ENCODE measurements at regions not wholly inside any gene's neighbourhood (a gene's known extent, or its start where the extent isn't known, plus 50 kb on each side); places are given as distances from the start of the nearest gene placed in this dataset.

DNA sequence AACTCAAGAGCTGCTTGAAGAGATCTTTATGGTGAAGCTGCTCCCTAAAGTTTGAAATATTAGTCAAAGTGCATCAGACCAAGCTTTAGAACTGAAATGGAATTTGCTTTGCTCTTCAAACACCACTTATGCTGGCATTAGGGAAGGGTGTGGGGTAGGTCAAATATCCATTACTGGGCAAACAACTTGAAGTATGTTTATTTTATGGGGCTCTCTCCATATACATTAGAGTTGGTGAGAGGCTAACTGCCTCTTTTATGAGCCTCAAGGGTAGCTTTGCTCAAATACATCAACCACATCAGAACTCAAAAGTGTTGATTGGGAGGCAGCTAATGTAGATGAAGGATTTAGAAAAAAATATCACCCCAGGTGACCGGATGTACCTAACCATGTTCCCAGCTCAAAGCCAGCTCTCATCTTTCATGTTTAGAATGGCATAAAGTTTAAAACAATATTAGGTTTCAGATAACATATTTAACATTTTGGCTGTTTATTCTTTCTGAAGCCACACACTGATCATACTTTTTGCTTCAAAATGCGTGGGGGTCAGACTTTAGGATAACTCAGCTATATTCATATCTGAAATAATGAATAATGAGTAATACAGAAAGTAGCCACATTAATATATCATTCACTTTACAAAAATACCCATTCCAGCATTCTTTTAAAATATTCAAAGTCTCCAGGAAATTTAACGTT, 318.6 kb downstream of the PTEN start:
- TF ChIP-seq, protein P1, sequence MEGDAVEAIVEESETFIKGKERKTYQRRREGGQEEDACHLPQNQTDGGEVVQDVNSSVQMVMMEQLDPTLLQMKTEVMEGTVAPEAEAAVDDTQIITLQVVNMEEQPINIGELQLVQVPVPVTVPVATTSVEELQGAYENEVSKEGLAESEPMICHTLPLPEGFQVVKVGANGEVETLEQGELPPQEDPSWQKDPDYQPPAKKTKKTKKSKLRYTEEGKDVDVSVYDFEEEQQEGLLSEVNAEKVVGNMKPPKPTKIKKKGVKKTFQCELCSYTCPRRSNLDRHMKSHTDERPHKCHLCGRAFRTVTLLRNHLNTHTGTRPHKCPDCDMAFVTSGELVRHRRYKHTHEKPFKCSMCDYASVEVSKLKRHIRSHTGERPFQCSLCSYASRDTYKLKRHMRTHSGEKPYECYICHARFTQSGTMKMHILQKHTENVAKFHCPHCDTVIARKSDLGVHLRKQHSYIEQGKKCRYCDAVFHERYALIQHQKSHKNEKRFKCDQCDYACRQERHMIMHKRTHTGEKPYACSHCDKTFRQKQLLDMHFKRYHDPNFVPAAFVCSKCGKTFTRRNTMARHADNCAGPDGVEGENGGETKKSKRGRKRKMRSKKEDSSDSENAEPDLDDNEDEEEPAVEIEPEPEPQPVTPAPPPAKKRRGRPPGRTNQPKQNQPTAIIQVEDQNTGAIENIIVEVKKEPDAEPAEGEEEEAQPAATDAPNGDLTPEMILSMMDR (IDR thresholded peaks at IDR 0.05; ENCODE audit: insufficient read depth, low read length, poor library complexity, severe bottlenecking): no peak
- no peak for TF ChIP-seq EZH2phosphoT487 (conservative IDR thresholded peaks at IDR 0.05; ENCODE audit: low read length)

Data from SU-DHL-6 (cell line).